Progenitor cell of endocrine pancreas (in vitro differentiated cells): ENCODE measurements at regions not wholly inside any gene's neighbourhood (a gene's known extent, or its start where the extent isn't known, plus 50 kb on each side); places are given as distances from the start of the nearest gene placed in this dataset.

Experiments
- DNase-seq: peaks from one replicate; pipeline ENCODE4 v3.0.0; 2021; ENCODE audit warnings: low spot score; ENCODE audit not compliant: unreplicated experiment
- H3K27ac Mint-ChIP-seq: 2 replicates; pipeline ENCODE4 v1.8.0; 2021; ENCODE audit warnings: mild to moderate bottlenecking, moderate library complexity, mixed read lengths
- H3K27me3 Mint-ChIP-seq: 2 replicates; pipeline ENCODE4 v1.8.0; 2021; ENCODE audit warnings: mixed read lengths
- H3K36me3 Mint-ChIP-seq: 2 replicates; pipeline ENCODE4 v1.8.0; 2022; ENCODE audit warnings: mixed read lengths; ENCODE audit not compliant: insufficient read depth
- H3K4me1 Mint-ChIP-seq: 2 replicates; pipeline ENCODE4 v1.8.0; 2021; ENCODE audit warnings: low read depth, mixed read lengths
- H3K4me3 Mint-ChIP-seq: 2 replicates; pipeline ENCODE4 v1.8.0; 2021; ENCODE audit warnings: low read depth, mild to moderate bottlenecking, moderate library complexity, mixed read lengths
- H3K9me3 Mint-ChIP-seq: 2 replicates; pipeline ENCODE4 v1.8.0; 2021; ENCODE audit warnings: low read depth, mixed read lengths
- CTCF ChIP-seq: fragments of 200-600 bp; sonication (generic); IDR thresholded peaks from one replicate; pipeline ENCODE4 v1.5.0; 2021; ENCODE audit warnings: antibody characterized with exemption, mild to moderate bottlenecking; ENCODE audit not compliant: unreplicated experiment

DNA sequence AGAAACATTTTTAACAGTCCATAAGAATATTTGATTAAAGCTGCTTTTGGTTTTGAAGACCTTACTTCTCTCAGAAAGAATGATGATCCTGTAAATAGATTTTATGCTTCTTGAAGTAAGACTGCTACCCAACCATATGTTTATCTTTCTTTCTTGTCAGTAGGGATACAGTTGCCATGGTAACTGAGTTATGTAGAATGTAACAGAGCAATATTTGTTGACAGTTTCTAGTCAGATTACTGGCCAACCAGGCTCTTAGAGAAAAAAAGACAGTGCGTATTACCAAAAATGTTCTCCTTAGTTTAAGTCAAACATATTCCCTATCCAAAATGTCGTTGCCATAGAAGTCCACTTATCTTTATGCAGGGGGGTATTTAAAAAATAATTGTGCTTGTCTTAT lies 456.8 kb downstream of the PRR32 start:
- DNase-seq, result no peak
- Mint-ChIP-seq H3K27ac (no peak overlapping the region), H3K27me3 (no peaks in the 10 kb centered on the region), H3K9me3 (peaks cover 11% of the 10 kb centered on the region), H3K36me3 (no peaks in the 10 kb centered on the region), H3K4me1 (no peaks in the 10 kb centered on the region), H3K4me3 (no peak overlapping the region)
- TF ChIP-seq CTCF, result no peak

DNA sequence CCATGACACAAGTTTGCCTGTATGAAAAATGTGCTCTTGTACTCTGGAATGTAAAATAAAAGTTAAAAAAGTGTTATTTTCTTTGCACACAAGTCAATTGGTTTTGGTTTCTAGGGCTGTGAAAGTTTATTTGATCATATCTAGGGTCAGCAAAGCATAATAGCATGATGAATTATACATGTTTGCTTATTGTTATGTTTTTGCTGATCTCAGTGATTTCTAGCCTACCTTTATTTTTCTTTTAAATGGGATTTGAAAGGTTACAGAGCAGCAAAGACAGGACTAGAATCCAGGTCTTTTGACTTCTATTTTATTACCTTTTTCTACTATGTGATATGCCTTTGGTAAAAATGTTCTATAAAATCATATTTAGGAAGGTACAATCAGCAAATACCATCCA lies 481.0 kb downstream of the PRR32 start:
- DNase-seq, result no peak
- peaks cover 1% of the 10 kb centered on the region for H3K4me1 Mint-ChIP-seq
- no peaks in the 10 kb centered on the region for H3K36me3 Mint-ChIP-seq
- no peak overlapping the region for H3K4me3 Mint-ChIP-seq
- no peaks in the 10 kb centered on the region for H3K27me3 Mint-ChIP-seq
- H3K9me3 Mint-ChIP-seq, result no peaks in the 10 kb centered on the region
- no peak overlapping the region for H3K27ac Mint-ChIP-seq
- no peak for TF ChIP-seq CTCF

DNA sequence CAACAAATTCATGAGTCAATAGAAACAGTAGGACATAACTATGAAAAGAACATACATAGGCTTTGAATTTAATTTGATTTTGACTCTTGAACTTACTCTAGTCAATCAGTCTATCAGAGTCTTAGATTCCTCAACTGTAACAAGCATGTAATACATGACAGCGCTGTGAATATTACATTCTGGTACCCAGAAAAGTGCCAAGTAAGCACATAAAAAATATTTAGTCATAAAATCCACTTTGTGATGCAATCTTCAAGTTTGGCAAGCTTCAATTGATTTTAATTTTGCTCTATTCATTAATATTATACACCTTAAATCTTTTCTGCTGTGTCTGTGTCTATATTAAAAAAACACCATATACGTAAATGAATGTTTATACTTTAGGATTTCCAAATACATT lies 483.3 kb downstream of the PRR32 start:
- Mint-ChIP-seq H3K4me3 (no peak overlapping the region), H3K9me3 (peaks cover 9% of the 10 kb centered on the region), H3K36me3 (no peaks in the 10 kb centered on the region), H3K4me1 (peaks cover 1% of the 10 kb centered on the region), H3K27ac (no peak overlapping the region), H3K27me3 (no peaks in the 10 kb centered on the region)
- no peak for DNase-seq
- no peak for TF ChIP-seq CTCF

DNA sequence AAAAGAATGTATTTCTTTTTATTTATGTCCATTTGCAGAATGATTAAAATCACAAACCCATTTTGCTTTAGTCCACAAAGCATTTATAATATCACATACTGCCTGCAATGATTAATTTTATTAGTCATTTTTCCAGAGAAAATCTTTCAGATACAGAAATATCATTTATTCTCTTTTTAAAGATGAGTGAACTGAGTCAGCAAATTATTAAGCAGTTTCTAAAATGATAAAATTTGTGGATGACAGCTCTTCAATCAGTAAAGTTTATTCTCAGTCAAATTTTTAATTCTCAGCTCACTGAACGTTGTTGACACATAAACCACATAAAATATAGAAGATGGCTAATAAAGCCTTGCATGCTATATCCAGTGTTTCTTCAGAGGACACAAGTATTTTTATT lies 485.5 kb downstream of the PRR32 start:
- H3K4me1 Mint-ChIP-seq, result no peaks in the 10 kb centered on the region
- no peak for DNase-seq
- TF ChIP-seq CTCF, result no peak
- no peak overlapping the region for H3K4me3 Mint-ChIP-seq
- no peaks in the 10 kb centered on the region for H3K27me3 Mint-ChIP-seq
- peaks cover 12% of the 10 kb centered on the region for H3K9me3 Mint-ChIP-seq
- H3K27ac Mint-ChIP-seq, result no peak overlapping the region
- no peaks in the 10 kb centered on the region for H3K36me3 Mint-ChIP-seq

DNA sequence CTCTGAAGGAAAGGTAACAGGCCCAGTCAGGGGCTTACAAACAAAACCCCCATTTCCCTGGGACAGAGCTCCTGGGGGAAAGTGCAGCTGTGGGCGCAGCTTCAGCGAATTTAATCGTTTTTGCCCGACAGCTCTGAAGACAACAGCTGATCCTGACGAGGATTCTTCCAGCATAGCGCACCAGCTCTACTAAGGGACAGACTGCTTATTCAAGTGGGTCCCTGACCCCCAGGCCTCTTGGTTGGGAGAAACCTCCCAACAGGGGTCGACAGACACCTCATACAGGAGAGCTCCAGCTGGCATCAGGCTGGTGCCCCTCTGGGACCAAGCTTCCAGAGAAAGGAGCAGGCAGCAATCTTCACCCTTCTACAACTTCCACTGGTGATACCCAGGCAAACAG lies 486.7 kb downstream of the PRR32 start:
- Mint-ChIP-seq H3K4me3 (no peak overlapping the region), H3K4me1 (no peaks in the 10 kb centered on the region), H3K27ac (no peak overlapping the region), H3K27me3 (no peaks in the 10 kb centered on the region), H3K9me3 (peaks cover 13% of the 10 kb centered on the region), H3K36me3 (no peaks in the 10 kb centered on the region)
- no peak for DNase-seq
- TF ChIP-seq CTCF, result no peak
